Loucy (cell line): ENCODE measurements at regions not wholly inside any gene's neighbourhood (a gene's known extent, or its start where the extent isn't known, plus 50 kb on each side); places are given as distances from the start of the nearest gene placed in this dataset.

Source experiments
- H2AFZ ChIP-seq: fragments of 200-600 bp; sonication (generic); 2 replicates; pipeline ENCODE4 v1.6.0; 2016; ENCODE audit warnings: antibody characterized with exemption, mild to moderate bottlenecking, low read length, moderate library complexity
- H3F3A ChIP-seq: fragments of 200-600 bp; 2 replicates; pipeline ENCODE4 v1.6.0; 2016; ENCODE audit warnings: antibody characterized with exemption, low read depth, mild to moderate bottlenecking
- H3K27me3 ChIP-seq: fragments of 200-600 bp; sonication (generic); 2 replicates; pipeline ENCODE4 v1.6.1; 2014; ENCODE audit warnings: low read length, mild to moderate bottlenecking; ENCODE audit not compliant: insufficient read depth, poor library complexity, severe bottlenecking
- H3K36me3 ChIP-seq: fragments of 200-600 bp; sonication (generic); 2 replicates; pipeline ENCODE4 v1.6.1; 2016; ENCODE audit warnings: low read length; ENCODE audit not compliant: insufficient read depth
- H3K4me1 ChIP-seq: fragments of 200-600 bp; sonication (generic); 2 replicates; pipeline ENCODE4 v1.5.1; 2014; ENCODE audit warnings: low read length, mild to moderate bottlenecking; ENCODE audit not compliant: insufficient read depth, poor library complexity, severe bottlenecking
- H3K4me2 ChIP-seq: fragments of 200-600 bp; sonication (generic); 2 replicates; pipeline ENCODE4 v1.6.0; 2014; ENCODE audit warnings: antibody characterized with exemption, low read length, low read depth, mild to moderate bottlenecking; ENCODE audit not compliant: poor library complexity, severe bottlenecking
- H3K4me3 ChIP-seq: fragments of 200-600 bp; sonication (generic); 2 replicates; pipeline ENCODE4 v1.5.1; 2014; ENCODE audit warnings: low read length, mild to moderate bottlenecking, mixed read lengths; ENCODE audit not compliant: poor library complexity, severe bottlenecking
- H3K79me2 ChIP-seq: fragments of 200-600 bp; sonication (generic); 2 replicates; pipeline ENCODE4 v1.6.1; 2014; ENCODE audit warnings: low read length; ENCODE audit not compliant: insufficient read depth
- H3K9ac ChIP-seq: fragments of 200-600 bp; sonication (generic); 2 replicates; pipeline ENCODE4 v1.6.0; 2014; ENCODE audit warnings: mild to moderate bottlenecking, low read depth, low read length, moderate library complexity; ENCODE audit not compliant: poor library complexity, severe bottlenecking
- H3K9me2 ChIP-seq: fragments of 200-600 bp; sonication (generic); replicated peaks from 2 replicates; pipeline ENCODE4 v1.6.1; 2016; ENCODE audit warnings: low read depth, low read length, mixed read lengths
- H3K9me3 ChIP-seq: fragments of 200-600 bp; sonication (generic); 2 replicates; pipeline ENCODE4 v1.6.1; 2014; ENCODE audit warnings: mild to moderate bottlenecking, antibody characterized with exemption, low read length, low read depth; ENCODE audit not compliant: insufficient read depth
- H4K20me1 ChIP-seq: fragments of 200-600 bp; sonication (generic); 2 replicates; pipeline ENCODE4 v1.6.0; 2014; ENCODE audit warnings: antibody characterized with exemption, low read length, mild to moderate bottlenecking; ENCODE audit not compliant: insufficient read depth, poor library complexity, severe bottlenecking
- CTCF ChIP-seq: fragments of 200-600 bp; sonication (generic); conservative IDR thresholded peaks from 2 replicates; pipeline ENCODE4 v1.5.1; 2014; ENCODE audit warnings: mild to moderate bottlenecking, antibody characterized with exemption, low read length
- EZH2phosphoT487 ChIP-seq: fragments of 200-600 bp; IDR thresholded peaks from 2 replicates; pipeline ENCODE4 v1.6.1; 2018; ENCODE audit warnings: antibody characterized with exemption, mild to moderate bottlenecking, moderate library complexity, borderline replicate concordance

GRCh38 chr10:44804661-44805060, 106.5 kb upstream of the TMEM72 start:
- no peak overlapping the region for H3K9ac ChIP-seq
- no peaks in the 10 kb centered on the region for H3K79me2 ChIP-seq
- no peaks in the 10 kb centered on the region for H3K4me1 ChIP-seq
- no peak overlapping the region for H3K4me3 ChIP-seq
- no peaks in the 10 kb centered on the region for H3K36me3 ChIP-seq
- H3K27me3 ChIP-seq, result no peaks in the 10 kb centered on the region
- H2AFZ ChIP-seq, result no peak overlapping the region
- H3K9me3 ChIP-seq, result no peaks in the 10 kb centered on the region
- TF ChIP-seq EZH2phosphoT487 (no peak), CTCF (no peak)
- no peaks in the 10 kb centered on the region for H4K20me1 ChIP-seq
- no peak overlapping the region for H3K4me2 ChIP-seq
- H3K9me2 ChIP-seq, result no peaks in the 10 kb centered on the region
- H3F3A ChIP-seq, result no peaks in the 10 kb centered on the region

DNA sequence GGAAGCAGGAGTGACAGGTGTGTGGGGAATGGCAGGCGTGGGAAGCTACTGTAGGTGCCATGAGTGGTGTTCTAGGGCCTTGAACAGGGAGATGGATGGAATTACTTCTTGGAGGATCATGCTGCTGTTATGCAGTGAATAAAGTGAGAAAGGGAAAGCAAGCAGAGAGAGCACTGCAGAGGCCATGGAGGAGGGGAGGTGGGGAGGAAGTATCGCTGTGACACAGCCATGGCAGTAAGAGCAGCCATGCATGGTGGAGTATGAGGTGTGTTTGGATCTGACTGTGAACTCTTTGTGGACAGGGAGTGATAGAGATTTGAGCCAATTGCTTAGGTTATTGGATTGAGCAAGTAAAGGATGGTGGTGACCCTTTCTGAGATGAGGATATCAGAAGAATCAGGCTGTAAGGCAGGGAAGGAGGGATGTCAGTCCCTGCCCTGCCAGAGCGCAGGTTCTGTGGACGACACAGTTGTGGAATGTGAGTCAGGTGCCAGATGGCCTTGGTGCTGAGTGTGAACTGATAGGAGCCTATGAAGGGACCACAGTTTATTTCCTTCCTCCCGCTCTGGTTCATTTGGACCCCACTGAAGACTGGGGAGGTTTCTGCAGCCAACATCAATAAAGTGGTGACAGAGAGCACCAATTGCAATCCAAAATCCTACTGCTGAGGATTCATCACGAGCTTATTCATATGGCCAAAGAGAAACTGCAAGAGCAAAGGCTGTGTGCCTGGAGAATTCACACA, 105.5 kb upstream of the TMEM72 start:
- H3K9me3 ChIP-seq, result no peaks in the 10 kb centered on the region
- H4K20me1 ChIP-seq, result no peaks in the 10 kb centered on the region
- H3K9ac ChIP-seq, result no peak overlapping the region
- no peaks in the 10 kb centered on the region for H3K4me1 ChIP-seq
- H3K4me3 ChIP-seq, result no peak overlapping the region
- no peaks in the 10 kb centered on the region for H3K9me2 ChIP-seq
- no peaks in the 10 kb centered on the region for H3K79me2 ChIP-seq
- H3K27me3 ChIP-seq, result no peaks in the 10 kb centered on the region
- no peaks in the 10 kb centered on the region for H3F3A ChIP-seq
- no peak for TF ChIP-seq CTCF
- H2AFZ ChIP-seq, result no peak overlapping the region; the same call in 1 of the 2 replicates
- no peak overlapping the region for H3K4me2 ChIP-seq
- no peaks in the 10 kb centered on the region for H3K36me3 ChIP-seq

GRCh38 chr10:44806950-44807349, 104.2 kb upstream of the TMEM72 start:
- Histone ChIP-seq H3K9me2 (no peaks in the 10 kb centered on the region), H3K9me3 (no peaks in the 10 kb centered on the region), H3K4me3 (no peak overlapping the region), H3K4me1 (no peaks in the 10 kb centered on the region), H3K79me2 (no peaks in the 10 kb centered on the region), H2AFZ (no peak overlapping the region), H3K27me3 (no peaks in the 10 kb centered on the region), H3K36me3 (no peaks in the 10 kb centered on the region), H4K20me1 (no peaks in the 10 kb centered on the region), H3F3A (no peaks in the 10 kb centered on the region), H3K9ac (no peak overlapping the region), H3K4me2 (no peak overlapping the region)
- TF ChIP-seq EZH2phosphoT487, result no peak
- TF ChIP-seq CTCF, result no peak
